HepG2 (cell line): ENCODE measurements at regions not wholly inside any gene's neighbourhood (a gene's known extent, or its start where the extent isn't known, plus 50 kb on each side); places are given as distances from the start of the nearest gene placed in this dataset.

Source experiments
- ATAC-seq: fragments of 200-7000 bp; cut with Tn5 transposase; 3 replicates; pipeline ENCODE4 v1.9.1; 2020; ENCODE audit warnings: mild to moderate bottlenecking, moderate library complexity
- BruUV-seq: library from RNA; stranded (reverse); fragments of 400-500 nt; replicated peaks from 2 replicates; lab custom pipeline; 2021; lab: Mats Ljungman, UMichigan
- CTCF ChIA-PET: fragments of 300-600 bp; formaldehyde crosslinking; extraction: SDS; loops from one replicate; lab custom pipeline; 2021; ENCODE audit warnings: low total read pairs, inconsistent platforms, low intra/inter-chr PET ratio; lab: Yijun Ruan, JAX
- POLR2A ChIA-PET: fragments of 350-600 bp; sonication (Branson Sonifier 250); formaldehyde crosslinking; loops from one replicate; lab custom pipeline; 2020; ENCODE audit warnings: antibody characterized with exemption, inconsistent platforms; lab: Yijun Ruan, JAX
- DNase-seq: peaks from one replicate; pipeline ENCODE4 v3.0.0-alpha.2; 2015; ENCODE audit warnings: low spot score
- FAIRE-seq: peaks from 3 replicates; lab custom pipeline; 2011; peaks lifted over from hg19 to GRCh38; lab: Jason Lieb, UNC
- H2AFZ ChIP-seq: one replicate; pipeline ENCODE4 v1.6.1; 2011; ENCODE audit warnings: low read length, inconsistent platforms
- H3K27ac ChIP-seq: fragments of 300-600 bp; 3 replicates; pipeline ENCODE4 v1.8.0; 2011; ENCODE audit warnings: mixed run types, mild to moderate bottlenecking, mixed read lengths, low read length, inconsistent platforms; ENCODE audit not compliant: insufficient read depth; ENCODE audit errors: extremely low read length
- H3K27me3 ChIP-seq, 2 experiments: fragments of 200-600 bp in 1 of 2; 2 replicates in 1 of 2; 3 replicates in 1 of 2; pipeline versions ENCODE4 v1.6.0 to v1.8.0; 2011; ENCODE audit warnings: low read length in 2 of 2, mild to moderate bottlenecking in 2 of 2, moderate library complexity in 2 of 2, inconsistent platforms in 1 of 2; ENCODE audit not compliant: insufficient read depth in 2 of 2, control insufficient read depth in 1 of 2
- H3K36me3 ChIP-seq, 2 experiments: fragments of 200-600 bp in 1 of 2; replicated peaks in 1 of 2; 2 replicates in 1 of 2; 3 replicates in 1 of 2; pipeline versions ENCODE4 v1.5.1 to v1.8.0; 2011; ENCODE audit warnings: low read length in 2 of 2, inconsistent platforms in 1 of 2; ENCODE audit not compliant: insufficient read depth in 2 of 2, control insufficient read depth in 1 of 2
- H3K4me1 ChIP-seq: 2 replicates; pipeline ENCODE4 v1.5.1; 2012; ENCODE audit warnings: low read length, inconsistent platforms; ENCODE audit not compliant: insufficient read depth
- H3K4me2 ChIP-seq: 2 replicates; pipeline ENCODE4 v1.6.0; 2011; ENCODE audit warnings: low read depth, low read length, inconsistent platforms
- H3K4me3 ChIP-seq, 3 experiments: fragments of 200-600 bp in 1 of 3; sonication (generic), shearing (Covaris generic) in 1 of 3; replicated peaks in 1 of 3; 2 replicates each; pipeline ENCODE4 v1.5.1; 2011 to 2016; ENCODE audit warnings: low read length in 3 of 3, inconsistent platforms in 2 of 3, low read depth in 2 of 3, mild to moderate bottlenecking in 2 of 3, control low read depth in 1 of 3, mixed read lengths in 1 of 3; ENCODE audit not compliant: insufficient read depth in 1 of 3
- H3K79me2 ChIP-seq: one replicate; pipeline ENCODE4 v1.6.1; 2011; ENCODE audit warnings: low read length, inconsistent platforms; ENCODE audit not compliant: insufficient read depth
- H3K9ac ChIP-seq: 2 replicates; pipeline ENCODE4 v1.6.0; 2011; ENCODE audit warnings: mild to moderate bottlenecking, low read depth, low read length, inconsistent platforms; ENCODE audit not compliant: insufficient read depth
- H3K9me3 ChIP-seq: 2 replicates; pipeline ENCODE4 v1.5.1; 2012; ENCODE audit warnings: mild to moderate bottlenecking, low read length
- H4K20me1 ChIP-seq: 2 replicates; pipeline ENCODE4 v1.6.0; 2011; ENCODE audit warnings: inconsistent platforms, mild to moderate bottlenecking, low read length, moderate library complexity; ENCODE audit not compliant: insufficient read depth
- ATF6 ChIP-seq: sonication (generic); formaldehyde crosslinking; conservative IDR thresholded peaks from 2 replicates; pipeline ENCODE4 v1.4.0; 2020; ENCODE audit warnings: missing genetic modification reagents
- GFI1 ChIP-seq: sonication (generic); formaldehyde crosslinking; IDR thresholded peaks from 2 replicates; pipeline ENCODE4 v1.5.0; 2020; ENCODE audit warnings: missing genetic modification reagents, mild to moderate bottlenecking, borderline replicate concordance
- MATR3 ChIP-seq: sonication (generic); formaldehyde crosslinking; IDR thresholded peaks from 2 replicates; pipeline ENCODE4 v1.4.0; 2020; ENCODE audit warnings: missing genetic modification reagents
- POLR2AphosphoS5 ChIP-seq: IDR thresholded peaks from 2 replicates; pipeline ENCODE4 v1.6.1; 2012; ENCODE audit warnings: low read depth, low read length
- YY1 ChIP-seq: IDR thresholded peaks from 2 replicates; pipeline ENCODE4 v1.6.1; 2011; ENCODE audit warnings: low read length, low read depth, moderate library complexity, mild to moderate bottlenecking; ENCODE audit not compliant: insufficient read depth, insufficient replicate concordance
- ZBTB14 ChIP-seq: sonication (generic); formaldehyde crosslinking; IDR thresholded peaks from 2 replicates; pipeline ENCODE4 v1.4.0; 2020; ENCODE audit warnings: missing genetic modification reagents
- ZNF276 ChIP-seq: sonication (generic); formaldehyde crosslinking; IDR thresholded peaks from 2 replicates; pipeline ENCODE4 v1.4.0; 2020; ENCODE audit warnings: mild to moderate bottlenecking, low read depth, missing genetic modification reagents
- ZNF44 ChIP-seq: sonication (generic); formaldehyde crosslinking; IDR thresholded peaks from 2 replicates; pipeline ENCODE4 v1.5.1; 2020; ENCODE audit warnings: mild to moderate bottlenecking, missing genetic modification reagents
- ZNF513 ChIP-seq: sonication (generic); formaldehyde crosslinking; conservative IDR thresholded peaks from 2 replicates; pipeline ENCODE4 v1.5.0; 2020; ENCODE audit warnings: missing genetic modification reagents
- ZNF609 ChIP-seq: sonication (generic); formaldehyde crosslinking; IDR thresholded peaks from 2 replicates; pipeline ENCODE4 v1.4.0; 2020; ENCODE audit warnings: mild to moderate bottlenecking, missing genetic modification reagents, borderline replicate concordance
- ZZZ3 ChIP-seq: sonication (generic); formaldehyde crosslinking; IDR thresholded peaks from 2 replicates; pipeline ENCODE4 v1.4.0; 2020; ENCODE audit warnings: missing genetic modification reagents, mild to moderate bottlenecking, borderline replicate concordance
- WGBS: methylation state at CpG from one replicate; pipeline ENCODE4 v1.1.6; 2017; ENCODE audit warnings: low lambda C conversion rate; 5-methylcytosine and 5-hydroxymethylcytosine counted together
- in situ Hi-C: cut with HindIII; loops from 2 replicates; pipeline ENCODE4 v1.10.0; 2017; ENCODE audit warnings: low pct_unique_long_range_greater_than_20kb; ENCODE audit not compliant: extremely low pct_ligation_motif_present
- intact Hi-C: fragments of 100-400 bp; cut with micrococcal nuclease; formaldehyde crosslinking; loops from one replicate; pipeline ENCODE4 v1.10.0; 2022; ENCODE audit not compliant: unreplicated experiment

GRCh38 chr14:75361751-75362433 is 65.9 kb upstream of the JDP2 start:
- Histone ChIP-seq H4K20me1 (no peaks in the 10 kb centered on the region), H3K4me2 (no peak overlapping the region), H3K36me3 (no peaks in the 10 kb centered on the region), H3K27me3 (no peaks in the 10 kb centered on the region; a peak in 2 of 5 replicates), H3K4me3 (no peak overlapping the region), H3K79me2 (no peaks in the 10 kb centered on the region), H3K9me3 (no peaks in the 10 kb centered on the region), H3K27ac (no peak overlapping the region), H3K9ac (no peak overlapping the region), H2AFZ (no peak overlapping the region), H3K4me1 (peaks cover 9% of the 10 kb centered on the region)
- ChIA-PET POLR2A (no interaction called here), CTCF (no interaction called here)
- WGBS = 15% methylated on average over 7 of the region's 7 CpGs
- in situ Hi-C loops (no loop called here), intact Hi-C loops (no loop called here)
- BruUV-seq = no TSS peak
- no peak for ATAC-seq
- no peak for DNase-seq
- no peak for FAIRE-seq
- TF ChIP-seq ATF6 = no peak
- TF ChIP-seq ZNF609 (CRISPR knock-in tag) = no peak
- TF ChIP-seq GFI1 (CRISPR knock-in tag) = no peak
- TF ChIP-seq ZNF276 = no peak
- TF ChIP-seq ZNF513 (CRISPR knock-in tag) = no peak
- TF ChIP-seq ZZZ3 (CRISPR knock-in tag) = no peak
- TF ChIP-seq POLR2AphosphoS5 = no peak
- TF ChIP-seq MATR3 = no peak
- TF ChIP-seq ZNF44 (CRISPR knock-in tag) = no peak
- no peak for TF ChIP-seq YY1
- no peak for TF ChIP-seq ZBTB14
